ENCODE measurements at regions not wholly inside any gene's neighbourhood (a gene's known extent, or its start where the extent isn't known, plus 50 kb on each side); places are given as distances from the start of the nearest gene placed in this dataset.
A peak's percentile ranks its signal among the peaks of the same experiment; 100 is the strongest.

DNA sequence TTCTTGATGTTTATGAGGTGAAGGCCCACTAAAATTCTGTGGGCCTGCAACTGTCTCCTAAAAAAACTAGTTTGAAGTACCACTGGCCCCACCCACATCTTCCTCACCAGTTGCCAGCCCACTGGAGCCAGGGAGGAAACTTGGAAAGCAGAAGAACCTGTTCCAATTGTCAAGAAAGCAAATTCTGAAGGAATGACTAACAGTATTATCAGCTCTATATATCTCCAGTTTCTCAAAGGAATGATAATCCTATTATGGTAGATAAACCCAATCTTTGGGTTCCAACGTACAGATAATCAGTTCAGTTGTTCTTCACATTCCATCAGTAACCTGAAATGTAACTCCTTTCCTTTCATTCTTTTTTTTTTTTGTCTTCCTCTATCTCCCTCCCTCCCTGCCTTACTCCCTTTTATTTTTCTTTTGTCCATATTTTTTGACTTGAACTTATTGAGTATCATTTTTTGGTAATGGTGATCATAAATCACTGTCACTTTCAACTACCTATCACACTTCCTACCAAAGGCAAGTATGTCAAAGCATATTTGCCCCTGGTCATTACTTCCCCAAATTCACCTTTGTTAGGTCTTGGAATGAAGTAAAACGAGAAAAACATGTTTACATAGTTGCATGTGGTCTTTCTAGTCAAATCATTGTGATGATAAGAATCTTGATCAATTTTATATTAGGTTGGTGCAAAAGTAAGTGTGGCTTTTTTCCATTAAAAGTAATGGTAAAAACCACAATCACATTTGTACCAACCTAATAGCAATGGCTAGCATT lies 943.4 kb downstream of the TTLL7 start:
- no peak for TF ChIP-seq GATA2 (IDR thresholded peaks at IDR 0.05; ENCODE audit: low read depth, low read length)
- TF ChIP-seq GATA3 (IDR thresholded peaks at IDR 0.05; ENCODE audit: low read depth, low read length), result no peak

DNA sequence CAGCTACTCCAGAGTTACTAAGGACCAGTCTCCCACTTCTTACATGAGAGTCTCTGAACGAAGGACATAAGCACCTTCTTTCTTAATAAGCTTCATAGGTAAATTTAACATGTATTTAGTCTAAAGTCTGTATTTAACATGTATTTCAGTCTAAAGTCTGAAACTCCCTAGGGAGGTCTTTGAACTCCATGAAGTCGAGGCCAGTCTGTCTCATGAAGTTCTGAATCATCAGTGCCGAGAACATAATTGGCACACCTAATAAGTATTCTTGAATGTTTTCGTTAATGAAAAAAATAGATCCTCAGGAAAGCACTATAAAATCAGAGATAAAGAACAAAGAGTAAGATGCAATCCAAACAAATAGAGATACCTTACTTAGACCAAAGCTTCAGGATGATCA lies 945.5 kb downstream of the TTLL7 start:
- TF ChIP-seq GATA2 (IDR thresholded peaks at IDR 0.05; ENCODE audit: low read depth, low read length) (no peak), GATA3 (IDR thresholded peaks at IDR 0.05; ENCODE audit: low read depth, low read length) (no peak)

DNA sequence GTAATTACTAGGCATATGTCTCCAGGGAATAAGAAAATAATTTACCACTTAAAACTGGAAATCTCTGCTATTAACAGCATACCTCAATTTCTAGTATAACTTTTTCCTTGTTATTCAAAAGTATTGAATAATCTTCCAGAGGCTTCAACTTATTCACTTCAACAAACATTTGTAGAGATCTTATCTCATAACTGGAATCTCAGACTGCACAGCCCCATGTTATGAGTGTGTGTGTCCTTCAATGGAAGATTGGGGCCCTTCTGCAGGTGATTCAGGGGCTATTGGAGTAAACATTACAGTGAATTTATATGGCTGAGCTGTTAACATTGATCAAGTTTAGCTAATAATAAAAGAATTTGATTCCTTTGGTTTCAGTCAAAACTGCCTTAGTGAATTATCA lies 946.1 kb downstream of the TTLL7 start:
- TF ChIP-seq GATA3 (IDR thresholded peaks at IDR 0.05; ENCODE audit: low read depth, low read length) (peak; percentile 21; the same call in 1 of the 2 replicates), GATA2 (IDR thresholded peaks at IDR 0.05; ENCODE audit: low read depth, low read length) (no peak)

DNA sequence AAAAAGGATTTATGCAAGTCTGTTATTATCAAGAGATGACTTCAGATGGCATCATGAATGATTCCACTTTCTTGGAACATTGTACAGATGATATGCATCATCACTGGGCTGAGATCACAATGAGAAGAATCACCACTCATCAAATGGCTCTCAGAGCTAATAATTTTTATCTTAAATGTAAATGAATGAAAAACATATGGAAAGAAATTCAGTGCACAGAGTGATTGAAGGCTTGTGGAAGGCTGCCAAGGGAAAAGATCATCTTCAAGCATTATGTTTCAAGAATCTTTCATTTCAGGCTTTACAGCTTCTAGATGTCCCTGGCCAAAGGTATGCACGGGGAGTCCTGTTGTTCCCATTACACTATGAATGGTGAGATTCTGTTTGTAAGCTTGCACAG lies 955.7 kb downstream of the TTLL7 start:
- TF ChIP-seq GATA2 (IDR thresholded peaks at IDR 0.05; ENCODE audit: low read depth, low read length) (no peak), GATA3 (IDR thresholded peaks at IDR 0.05; ENCODE audit: low read depth, low read length) (no peak)

DNA sequence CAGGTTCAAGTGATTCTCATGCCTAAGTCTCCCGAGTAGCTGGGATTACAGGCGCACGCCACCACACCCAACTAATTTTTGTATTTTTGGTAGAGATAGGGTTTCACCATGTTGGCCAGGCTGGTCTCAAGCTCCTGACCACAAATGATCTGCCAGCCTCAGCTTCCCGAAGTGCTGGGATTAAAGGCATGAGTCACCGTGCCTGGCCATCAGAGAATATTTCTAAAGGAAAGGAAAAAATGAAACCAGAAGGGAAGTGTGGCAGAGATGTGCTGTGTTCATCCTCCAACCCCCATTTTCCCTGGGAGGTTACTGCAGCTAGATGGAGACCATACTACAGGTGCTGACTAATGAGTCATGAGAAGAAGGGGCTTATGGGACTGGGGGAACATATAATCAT lies 964.1 kb downstream of the TTLL7 start:
- TF ChIP-seq GATA2 (IDR thresholded peaks at IDR 0.05; ENCODE audit: low read depth, low read length) (no peak), GATA3 (IDR thresholded peaks at IDR 0.05; ENCODE audit: low read depth, low read length) (no peak)

DNA sequence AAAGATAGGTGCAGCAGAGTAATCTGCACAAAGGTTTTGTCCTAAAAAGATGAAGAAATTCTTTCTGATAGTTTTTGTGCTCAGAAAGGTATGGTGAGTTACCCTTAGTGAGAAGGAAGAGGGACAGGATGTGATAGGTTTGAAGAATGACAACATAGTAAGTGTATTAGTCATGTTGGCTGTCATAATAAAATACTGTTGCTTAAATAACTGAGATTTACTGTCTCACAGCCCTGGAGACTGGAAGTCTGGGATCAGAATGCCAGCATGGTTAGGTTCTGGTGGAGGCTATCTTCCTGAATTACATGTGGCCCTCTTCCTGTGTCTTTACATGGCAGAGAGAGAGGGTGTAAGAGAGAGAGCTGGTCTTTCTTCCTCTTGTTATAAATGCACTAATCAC lies 965.2 kb downstream of the TTLL7 start:
- TF ChIP-seq GATA2 (IDR thresholded peaks at IDR 0.05; ENCODE audit: low read depth, low read length) (no peak), GATA3 (IDR thresholded peaks at IDR 0.05; ENCODE audit: low read depth, low read length) (no peak)

DNA sequence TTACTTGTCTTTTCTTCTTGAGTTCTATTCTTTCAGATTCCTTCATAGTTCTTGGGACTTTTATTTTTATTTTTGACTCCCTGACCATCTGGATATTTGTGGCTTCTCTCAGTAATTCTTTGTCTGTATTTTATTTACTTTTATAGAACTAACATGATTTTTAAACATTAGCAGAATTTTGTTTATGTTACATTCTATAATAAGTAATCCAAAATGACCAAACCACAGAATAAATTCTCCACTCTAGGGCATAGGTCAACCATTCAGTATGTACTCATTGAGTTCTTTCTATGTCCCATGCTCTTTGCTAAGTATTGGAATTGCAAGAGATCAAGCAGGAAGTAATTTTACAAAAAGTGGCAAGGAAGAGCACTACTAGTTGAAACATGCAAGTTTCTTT lies 969.0 kb downstream of the TTLL7 start:
- no peak for TF ChIP-seq GATA3 (IDR thresholded peaks at IDR 0.05; ENCODE audit: low read depth, low read length)
- TF ChIP-seq GATA2 (IDR thresholded peaks at IDR 0.05; ENCODE audit: low read depth, low read length), result no peak

DNA sequence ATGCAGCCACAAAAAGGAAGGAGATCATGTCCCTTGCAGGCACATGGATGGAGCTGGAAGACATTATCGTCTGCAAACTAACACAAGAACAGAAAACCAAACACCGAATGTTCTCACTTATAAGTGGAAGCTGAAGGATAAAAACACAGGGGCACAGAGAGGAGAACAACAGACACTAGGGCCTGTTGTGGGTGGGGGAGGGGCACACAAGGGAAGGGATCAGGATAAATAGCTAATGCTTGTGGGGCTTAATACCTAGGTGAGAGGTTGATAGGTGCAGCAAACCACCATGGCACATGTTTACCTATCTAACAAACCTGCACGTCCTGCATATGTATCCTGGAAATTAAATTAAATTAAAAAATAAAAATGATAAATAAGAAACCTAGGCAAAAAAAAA lies 969.9 kb downstream of the TTLL7 start:
- TF ChIP-seq GATA3 (IDR thresholded peaks at IDR 0.05; ENCODE audit: low read depth, low read length), result no peak
- TF ChIP-seq GATA2 (IDR thresholded peaks at IDR 0.05; ENCODE audit: low read depth, low read length), result no peak

DNA sequence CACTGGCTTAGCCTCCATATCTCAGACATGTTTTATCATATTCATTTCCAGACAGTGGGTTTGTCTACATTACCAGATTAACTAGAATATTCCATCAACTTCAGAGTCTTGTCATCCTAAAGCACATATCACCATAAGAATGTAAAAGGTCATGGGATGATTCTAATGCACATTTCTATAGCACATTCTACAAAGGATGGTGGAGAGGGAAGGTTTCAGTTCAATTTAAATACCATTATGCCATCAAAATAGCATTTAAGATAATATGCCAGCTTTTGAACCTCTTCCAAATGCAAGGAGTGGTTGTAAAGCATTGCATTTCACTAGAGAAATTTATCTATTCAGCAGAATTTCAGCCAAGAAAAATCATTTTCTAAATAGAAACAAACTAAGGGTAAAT lies 970.5 kb downstream of the TTLL7 start:
- no peak for TF ChIP-seq GATA3 (IDR thresholded peaks at IDR 0.05; ENCODE audit: low read depth, low read length)
- TF ChIP-seq GATA2 (IDR thresholded peaks at IDR 0.05; ENCODE audit: low read depth, low read length), result no peak

DNA sequence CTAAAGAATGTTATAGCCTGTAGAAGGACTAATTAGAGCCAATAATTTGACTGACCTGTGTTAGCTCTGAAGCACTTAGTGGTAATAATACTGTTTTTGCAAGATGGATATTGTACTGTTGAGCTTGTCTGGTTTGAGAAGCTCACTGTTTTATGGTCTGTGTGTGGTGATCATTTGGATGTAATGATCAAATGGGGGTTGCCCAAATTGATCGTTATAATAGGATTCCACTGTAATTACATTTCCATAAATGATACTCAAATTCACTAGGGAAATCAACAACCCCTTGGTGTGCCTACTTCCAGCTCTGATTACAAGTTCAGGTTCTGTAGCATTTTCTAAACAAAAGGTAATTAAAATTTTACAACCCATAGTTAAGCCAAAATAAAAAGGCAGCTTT lies 971.4 kb downstream of the TTLL7 start:
- TF ChIP-seq GATA2 (IDR thresholded peaks at IDR 0.05; ENCODE audit: low read depth, low read length) (no peak), GATA3 (IDR thresholded peaks at IDR 0.05; ENCODE audit: low read depth, low read length) (no peak)

DNA sequence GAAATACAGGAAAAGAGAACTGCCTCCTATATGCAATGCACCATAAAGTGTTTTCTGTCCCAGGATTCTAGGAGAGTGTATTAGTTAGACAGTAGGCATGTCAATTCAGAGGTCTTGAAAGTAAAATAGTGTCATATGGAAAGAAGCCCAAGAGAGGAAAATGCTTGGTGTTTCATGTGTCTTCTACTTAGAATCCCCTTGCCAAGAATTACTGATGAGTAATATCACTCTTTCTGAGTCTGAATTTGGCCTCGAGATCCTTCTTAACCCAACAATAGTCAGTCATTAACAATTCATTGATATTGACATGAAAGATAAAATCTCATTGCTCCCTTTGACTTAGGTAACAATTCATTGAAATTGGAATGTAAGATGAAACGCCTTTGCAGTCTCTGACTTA lies 972.2 kb downstream of the TTLL7 start:
- TF ChIP-seq GATA2 (IDR thresholded peaks at IDR 0.05; ENCODE audit: low read depth, low read length) (no peak), GATA3 (IDR thresholded peaks at IDR 0.05; ENCODE audit: low read depth, low read length) (no peak)

DNA sequence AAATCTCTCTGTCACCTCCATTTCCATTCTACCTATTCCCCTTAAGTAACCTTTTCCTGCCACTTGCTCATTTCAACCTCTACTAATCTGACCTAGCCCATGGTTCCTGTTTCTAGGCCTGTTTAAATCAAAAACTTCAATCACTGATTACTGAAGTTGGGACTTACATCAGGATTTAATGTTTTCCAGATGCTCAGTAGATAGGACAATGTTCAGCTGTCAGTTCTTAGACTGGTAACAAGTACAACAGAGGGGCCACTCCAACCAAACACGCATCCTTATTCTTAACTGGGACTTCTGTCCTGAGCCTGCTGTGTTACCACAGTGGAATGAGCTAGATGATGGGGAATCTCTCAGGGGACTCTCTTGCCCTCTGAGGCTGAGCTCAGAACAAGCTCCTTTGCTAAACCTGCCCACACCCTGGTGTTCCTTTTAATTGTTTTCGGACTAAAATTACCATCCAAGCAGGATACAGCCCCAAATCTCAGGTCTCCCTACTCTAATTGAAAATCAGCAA lies 974.6 kb downstream of the TTLL7 start:
- TF ChIP-seq GATA3 (IDR thresholded peaks at IDR 0.05; ENCODE audit: low read depth, low read length) (no peak), GATA2 (IDR thresholded peaks at IDR 0.05; ENCODE audit: low read depth, low read length) (no peak)

DNA sequence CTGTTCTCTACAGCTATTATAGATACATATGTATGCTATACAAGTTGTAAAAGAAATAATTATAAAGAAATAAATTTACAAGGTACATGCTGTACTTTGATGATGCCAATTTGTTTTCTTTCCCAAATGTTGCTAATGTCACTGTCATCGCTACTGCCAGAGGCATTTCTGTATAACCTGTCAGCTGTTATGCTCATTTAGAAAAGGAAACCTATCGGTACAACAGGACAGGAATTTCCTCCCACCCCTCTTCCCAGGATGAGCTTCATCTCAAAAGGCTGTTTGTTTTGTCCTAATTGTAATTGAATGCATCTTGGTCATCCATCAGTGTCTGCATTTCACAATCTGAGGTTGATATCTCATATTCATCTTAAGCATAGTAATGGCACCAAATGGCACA lies 975.7 kb downstream of the TTLL7 start:
- TF ChIP-seq GATA3 (IDR thresholded peaks at IDR 0.05; ENCODE audit: low read depth, low read length), result no peak
- TF ChIP-seq GATA2 (IDR thresholded peaks at IDR 0.05; ENCODE audit: low read depth, low read length), result no peak

DNA sequence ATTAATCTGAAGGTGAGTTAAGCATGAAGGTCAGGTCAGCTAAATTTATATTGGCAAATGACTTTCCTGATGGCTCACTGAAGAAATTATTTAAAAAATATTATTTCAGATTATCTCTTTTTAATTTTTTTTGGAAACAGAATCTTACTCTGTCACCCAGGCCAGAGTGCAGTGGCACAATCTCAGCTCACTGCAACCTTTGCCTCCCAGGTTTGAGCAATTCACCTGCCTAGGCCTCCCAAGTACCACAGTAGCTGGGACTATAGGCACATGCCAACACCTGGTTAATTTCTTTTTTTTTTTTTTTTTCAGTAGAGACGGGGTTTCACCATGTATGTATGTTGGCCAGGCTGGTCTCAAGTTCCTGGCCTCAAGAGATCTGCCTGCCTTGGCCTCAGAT lies 976.7 kb downstream of the TTLL7 start:
- TF ChIP-seq GATA2 (IDR thresholded peaks at IDR 0.05; ENCODE audit: low read depth, low read length) (no peak), GATA3 (IDR thresholded peaks at IDR 0.05; ENCODE audit: low read depth, low read length) (no peak)

DNA sequence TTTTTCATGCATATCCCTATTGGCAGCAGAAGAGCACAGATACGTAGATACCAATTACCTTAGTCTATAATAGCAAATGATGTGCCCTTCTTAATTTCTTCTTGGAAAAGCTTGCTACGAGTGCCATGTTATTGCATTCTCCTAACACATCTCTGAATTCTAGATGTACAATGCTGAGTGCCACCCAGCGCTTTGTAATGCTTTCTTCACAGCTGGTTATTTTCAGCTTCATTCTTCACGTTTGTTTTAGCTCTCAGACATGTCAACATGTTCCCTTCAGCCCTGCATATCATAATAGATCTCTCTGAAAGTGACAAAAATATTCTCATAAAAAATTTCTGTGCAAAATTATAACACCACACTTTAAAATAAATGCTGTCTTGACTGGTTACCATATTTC lies 981.2 kb downstream of the TTLL7 start:
- TF ChIP-seq GATA2 (IDR thresholded peaks at IDR 0.05; ENCODE audit: low read depth, low read length) (no peak), GATA3 (IDR thresholded peaks at IDR 0.05; ENCODE audit: low read depth, low read length) (no peak)
